ENCODE measurements at regions not wholly inside any gene's neighbourhood (a gene's known extent, or its start where the extent isn't known, plus 50 kb on each side); places are given as distances from the start of the nearest gene placed in this dataset.

- no peak for DNase-seq
Measured at GRCh38 chrX:57848857-57849256, 61.4 kb downstream of the ZXDA start.

- no peak for DNase-seq
Measured at GRCh38 chrX:57822818-57823217, 87.4 kb downstream of the ZXDA start.

DNA sequence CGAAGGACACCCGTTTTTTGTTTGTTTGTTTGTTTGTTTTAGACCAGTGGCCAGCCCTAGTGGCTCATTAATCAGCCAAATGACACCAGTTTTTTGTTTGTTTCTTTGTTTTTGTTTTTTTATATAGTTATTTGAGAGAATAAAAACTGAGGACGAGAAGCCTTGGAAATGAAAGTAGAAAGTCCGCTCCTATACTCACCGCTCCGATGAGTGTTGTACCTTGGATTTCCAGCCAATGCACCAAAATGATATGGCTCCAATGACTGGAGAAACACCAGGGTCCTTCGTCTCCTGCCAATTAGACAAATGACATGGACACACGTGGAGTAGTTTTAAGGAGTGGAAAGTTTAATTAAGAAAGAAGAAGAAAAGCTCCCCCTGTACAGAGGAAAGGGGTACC is 87.9 kb downstream of the ZXDA start:
- DNase-seq = no peak

DNA sequence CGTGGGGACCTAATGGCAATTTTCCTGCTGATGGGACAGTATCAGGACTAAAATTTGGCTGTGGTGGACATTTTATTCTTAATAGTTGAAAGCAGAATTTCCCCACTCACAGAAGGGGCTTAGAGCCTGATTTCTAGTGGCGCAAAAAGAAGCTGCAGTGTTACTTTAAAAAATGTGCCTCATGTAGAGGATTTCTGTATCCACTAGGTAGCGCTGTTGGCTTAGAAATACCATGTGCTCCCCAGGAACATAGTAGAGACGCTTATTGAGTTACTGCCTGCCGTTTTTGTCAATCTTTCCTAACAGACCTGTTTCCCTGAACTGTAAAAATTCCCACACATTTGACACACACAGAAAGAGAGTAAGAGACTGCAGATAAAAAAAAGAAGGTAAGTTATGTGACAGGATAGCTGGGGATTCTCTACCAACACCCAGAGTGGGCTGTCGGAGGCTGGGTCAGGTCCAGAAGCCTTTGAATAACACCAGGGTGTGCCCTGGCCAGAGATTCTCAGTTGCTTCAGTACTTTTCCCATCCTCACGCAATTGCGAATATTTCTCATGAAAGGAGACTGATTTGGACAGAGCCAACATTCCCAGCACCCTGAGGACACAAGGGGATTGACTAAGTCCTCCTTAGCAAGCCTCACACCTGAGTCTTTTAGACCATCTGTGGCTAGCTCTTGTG is 88.4 kb downstream of the ZXDA start:
- peak; percentile 55 for DNase-seq

DNA sequence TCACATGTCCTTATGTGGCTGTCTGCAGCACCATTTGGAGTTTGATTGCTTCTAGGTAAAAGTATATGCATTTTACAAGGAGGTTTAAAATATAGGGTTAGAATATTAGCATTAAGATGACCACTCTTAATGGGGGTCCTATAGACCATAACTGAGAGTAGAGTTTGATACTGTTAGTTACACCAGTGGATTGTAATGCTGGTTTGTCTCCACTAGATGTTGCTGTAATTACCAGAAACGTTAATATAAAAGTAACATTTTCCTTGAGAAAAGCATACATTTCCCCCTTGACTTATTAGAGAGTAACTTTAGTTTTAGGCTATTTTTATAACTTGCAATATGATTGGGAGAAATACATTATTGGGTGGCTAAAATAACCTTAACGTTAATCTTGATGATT is 93.0 kb downstream of the ZXDA start:
- no peak for DNase-seq

DNA sequence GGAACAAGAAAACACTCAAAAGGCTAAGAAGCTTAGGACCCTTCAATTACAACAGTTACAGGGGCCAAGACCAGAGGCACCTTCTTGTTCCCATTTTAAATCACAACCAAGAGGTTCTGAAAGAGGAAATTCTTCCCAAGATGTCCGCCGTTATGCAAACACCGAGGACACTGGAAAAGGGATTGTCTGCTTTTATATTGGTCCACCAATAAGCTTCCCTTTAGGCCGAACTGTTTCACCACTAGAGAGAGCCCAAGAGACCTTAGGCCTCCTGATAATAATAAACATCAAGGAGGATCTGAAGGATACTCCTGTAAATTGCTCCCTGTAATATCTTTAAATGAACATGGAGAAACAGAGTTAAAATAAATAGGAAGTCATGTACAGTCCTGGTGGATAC is 92.6 kb upstream of the NLRP2B start:
- DNase-seq = no peak

GRCh38 chrX:57771689-57772088 is 91.6 kb upstream of the NLRP2B start:
- no peak for DNase-seq

- DNase-seq = no peak
Measured at GRCh38 chrX:57752866-57753265, 72.8 kb upstream of the NLRP2B start.

GRCh38 chrX:57741107-57741506 is 61.0 kb upstream of the NLRP2B start:
- no peak for DNase-seq

DNA sequence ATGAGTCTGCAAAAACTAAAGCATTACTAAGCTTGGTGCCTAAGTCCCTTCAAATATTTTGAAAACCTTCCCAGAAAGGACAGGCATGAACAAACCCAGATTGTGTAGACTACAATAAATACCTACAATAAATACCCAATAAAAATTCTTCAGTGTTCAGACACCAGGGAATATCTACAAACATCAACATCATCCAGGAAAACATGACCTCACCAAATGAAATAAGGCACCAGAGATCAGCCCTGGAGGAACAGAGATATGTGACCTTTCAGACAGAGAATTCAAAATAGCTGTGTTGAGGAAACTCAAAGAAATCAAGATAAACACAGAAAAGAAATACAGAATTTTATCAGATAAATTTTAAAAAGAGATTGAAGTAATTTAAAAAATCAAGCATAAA is 57.8 kb upstream of the NLRP2B start:
- no peak for DNase-seq
